ENCODE measurements at regions not wholly inside any gene's neighbourhood (a gene's known extent, or its start where the extent isn't known, plus 50 kb on each side); places are given as distances from the start of the nearest gene placed in this dataset.

- no peak for DNase-seq
These were observed 193.4 kb upstream of the CDYL start for GRCh38 chr6:4582506-4583417.

- DNase-seq: no peak
These were observed 194.5 kb upstream of the CDYL start for GRCh38 chr6:4581468-4582385.

- no peak for DNase-seq
These were observed 195.8 kb upstream of the CDYL start for GRCh38 chr6:4580361-4580760.

- no peak for DNase-seq
These were observed 198.8 kb upstream of the CDYL start for GRCh38 chr6:4577406-4577805.

- DNase-seq: no peak
These were observed 200.5 kb upstream of the CDYL start for GRCh38 chr6:4575714-4576113.

- no peak for DNase-seq
These were observed 202.2 kb upstream of the CDYL start for GRCh38 chr6:4574007-4574406.

DNA sequence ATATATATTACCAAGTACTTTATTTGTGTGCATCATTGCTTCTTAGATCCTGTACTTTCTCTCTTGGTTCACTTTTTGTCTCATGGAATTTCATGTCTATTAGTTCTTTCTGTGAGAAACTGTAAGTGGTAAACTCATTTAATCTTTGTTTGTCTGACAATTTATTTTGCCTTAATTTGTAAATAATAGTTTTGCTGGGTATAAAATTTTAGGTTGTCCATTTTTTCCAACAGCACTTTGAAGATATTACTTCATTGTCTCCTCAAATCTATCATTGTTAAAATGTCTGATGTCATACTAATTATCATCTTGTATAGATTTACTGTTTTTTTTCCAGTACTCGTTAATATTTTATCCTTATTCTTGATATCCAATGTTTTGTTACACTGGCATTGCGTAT, 205.2 kb upstream of the CDYL start:
- DNase-seq: no peak

DNA sequence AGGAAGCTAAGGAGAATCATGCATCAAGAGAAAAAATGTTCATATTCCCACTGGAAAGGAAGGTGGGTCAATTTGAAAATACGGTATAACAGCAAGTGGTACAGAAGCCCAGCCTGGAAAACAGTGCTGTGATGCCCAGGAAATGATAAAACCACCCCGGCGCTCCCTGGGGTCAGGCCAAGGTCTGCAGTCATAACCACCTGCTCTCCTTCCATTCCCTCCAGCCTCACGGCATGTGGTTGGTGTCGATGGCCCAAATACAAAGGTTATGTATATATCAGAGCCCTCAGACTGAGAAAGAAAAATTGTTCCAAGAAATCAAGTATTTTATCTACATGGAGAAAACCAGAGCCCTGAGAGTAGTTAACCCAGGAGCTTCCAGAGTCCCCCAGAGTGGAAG, 208.1 kb upstream of the CDYL start:
- DNase-seq: no peak

DNA sequence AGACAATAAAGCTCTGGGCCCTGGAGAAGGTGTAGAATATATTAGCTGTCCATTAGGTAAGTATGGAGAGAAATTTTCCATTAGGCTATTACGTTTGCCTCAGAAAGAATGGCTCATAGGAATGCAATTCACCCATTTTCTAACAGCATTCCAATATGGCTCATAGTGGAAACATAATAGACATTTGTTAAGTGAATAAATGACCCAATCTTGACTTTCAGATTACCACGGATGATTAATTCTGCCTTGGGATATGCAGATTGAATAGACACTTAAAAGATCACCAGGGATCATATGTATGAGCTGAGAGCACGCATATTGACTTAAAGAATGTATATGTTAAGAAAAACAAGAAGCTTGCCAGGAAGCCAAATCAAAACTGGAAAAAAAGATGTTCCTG, 209.1 kb upstream of the CDYL start:
- DNase-seq: no peak

DNA sequence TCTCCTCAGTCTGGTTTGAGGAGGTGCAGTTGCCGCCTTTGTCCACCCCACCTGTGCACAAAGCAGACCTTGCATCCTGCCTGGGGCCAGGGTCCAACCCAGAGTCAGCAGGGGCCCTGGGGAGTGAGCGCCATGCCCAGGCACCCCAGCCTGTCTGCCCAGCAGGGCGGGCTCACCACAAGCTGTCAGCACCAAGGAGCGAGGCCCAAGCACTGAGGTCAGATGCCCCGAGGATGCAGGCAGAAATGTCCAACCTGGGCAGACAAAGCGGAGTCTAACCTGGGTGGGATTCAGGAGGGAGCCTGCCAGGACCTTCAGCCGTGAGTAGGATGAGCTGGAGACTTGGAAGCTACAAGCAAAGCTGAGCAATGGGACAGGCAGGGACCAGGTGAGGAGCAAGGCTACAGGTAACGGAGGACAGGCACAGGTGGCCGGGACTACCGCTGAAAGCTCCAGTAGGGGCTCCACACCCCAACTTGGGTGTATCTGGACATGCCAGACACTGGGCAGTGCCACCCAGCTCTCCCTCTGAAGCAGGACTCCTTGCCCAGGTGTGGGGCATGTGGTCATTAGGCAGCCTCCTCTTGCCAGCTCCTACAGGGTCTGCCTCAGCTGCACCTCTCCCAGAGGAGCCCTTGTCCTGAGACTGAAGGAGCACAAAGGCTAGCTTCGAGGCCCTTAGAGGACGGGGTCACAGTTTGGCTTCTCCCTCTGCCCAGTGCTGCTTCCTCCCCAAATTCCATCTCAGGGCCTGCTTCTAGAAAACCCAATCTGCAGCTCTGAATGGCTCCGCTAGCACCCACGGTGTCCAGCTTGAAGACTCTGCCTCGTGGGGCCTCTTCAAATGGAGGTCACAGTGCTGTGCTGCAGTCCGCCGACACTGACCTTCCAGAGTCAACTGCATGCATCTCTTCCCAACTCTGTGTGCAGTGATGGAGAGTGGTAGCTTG, 210.6 kb upstream of the CDYL start:
- no peak for DNase-seq

GRCh38 chr6:4564801-4565271, 211.4 kb upstream of the CDYL start:
- DNase-seq: no peak

DNA sequence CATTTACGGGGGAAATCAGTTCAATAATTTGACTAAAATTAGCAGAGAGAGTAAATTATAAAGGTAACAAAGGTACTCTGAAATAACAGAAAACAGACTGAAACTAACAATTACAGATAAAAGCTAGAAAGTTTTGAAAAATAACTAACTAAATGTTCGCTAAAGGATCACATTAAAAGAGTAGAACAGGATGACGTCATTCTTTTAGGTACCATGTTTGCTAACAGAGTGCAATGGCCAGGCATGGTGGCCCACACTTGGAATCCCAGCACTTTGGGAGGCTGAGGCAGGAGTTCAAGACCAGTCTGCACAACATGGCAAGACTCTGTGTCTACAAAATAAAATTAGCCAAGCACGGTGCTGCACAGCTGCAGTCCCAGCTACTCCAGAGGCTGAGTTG, 212.3 kb upstream of the CDYL start:
- no peak for DNase-seq

- no peak for DNase-seq
These were observed 213.0 kb upstream of the CDYL start for GRCh38 chr6:4563156-4563555.

GRCh38 chr6:4561773-4562400, 214.3 kb upstream of the CDYL start:
- DNase-seq: no peak

DNA sequence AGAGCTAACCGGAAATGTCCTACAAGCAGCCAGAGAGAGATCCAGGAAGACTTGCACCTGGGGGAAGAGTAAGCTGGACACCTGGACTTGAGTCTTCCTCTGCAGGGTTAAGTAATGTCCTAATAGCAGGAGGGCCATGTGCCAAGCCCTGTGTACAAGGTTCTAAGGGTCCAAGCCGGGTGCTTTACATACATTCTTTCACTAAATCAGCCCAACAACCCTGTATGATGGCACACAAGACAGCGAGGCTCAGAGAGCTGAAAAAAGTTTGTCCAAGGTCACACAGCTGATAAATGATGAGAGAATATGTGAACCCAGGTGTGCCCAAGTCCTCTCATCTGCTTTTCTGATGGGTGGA, 215.1 kb upstream of the CDYL start:
- DNase-seq: no peak

DNA sequence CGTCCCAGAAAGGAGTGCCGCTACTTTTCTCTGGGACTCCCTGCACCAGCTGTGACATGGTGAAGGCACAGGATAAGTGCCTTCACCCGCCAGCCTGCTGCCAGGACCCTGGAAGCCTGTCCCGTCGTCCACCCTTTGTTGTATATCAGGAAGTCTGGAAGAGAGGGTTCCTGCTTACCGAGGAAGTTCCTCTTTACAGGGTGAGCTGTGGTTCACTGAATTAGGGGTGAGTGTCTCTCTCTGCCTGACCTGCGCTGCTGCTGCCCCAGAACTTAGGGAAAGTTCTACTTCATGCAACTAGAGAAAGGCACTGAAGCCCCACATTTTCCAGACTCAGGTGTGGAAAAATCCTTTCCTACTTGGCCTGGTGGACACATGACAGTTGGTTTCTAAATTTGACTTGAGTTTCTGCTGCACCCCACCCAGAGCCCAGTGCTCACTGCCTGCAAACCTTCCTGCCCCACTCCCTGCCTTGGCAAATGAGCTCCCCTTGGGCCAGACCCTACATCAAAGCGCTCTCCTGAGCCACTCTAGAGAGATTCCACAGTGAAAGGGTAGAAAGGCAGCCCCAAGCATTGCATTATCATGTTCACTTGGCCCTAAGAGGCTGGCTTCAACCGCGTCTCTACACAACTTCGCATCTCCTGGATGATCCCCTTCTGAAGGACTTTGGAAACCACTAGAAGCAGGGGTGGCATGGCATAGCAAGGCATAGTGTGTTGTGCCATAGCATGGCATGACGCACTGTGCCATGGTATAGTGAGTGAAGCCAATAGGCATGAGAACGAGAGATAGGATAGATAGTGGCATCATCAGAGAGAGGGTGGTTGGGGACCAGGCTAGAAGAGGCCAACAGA, 215.8 kb upstream of the CDYL start:
- no peak for DNase-seq

DNA sequence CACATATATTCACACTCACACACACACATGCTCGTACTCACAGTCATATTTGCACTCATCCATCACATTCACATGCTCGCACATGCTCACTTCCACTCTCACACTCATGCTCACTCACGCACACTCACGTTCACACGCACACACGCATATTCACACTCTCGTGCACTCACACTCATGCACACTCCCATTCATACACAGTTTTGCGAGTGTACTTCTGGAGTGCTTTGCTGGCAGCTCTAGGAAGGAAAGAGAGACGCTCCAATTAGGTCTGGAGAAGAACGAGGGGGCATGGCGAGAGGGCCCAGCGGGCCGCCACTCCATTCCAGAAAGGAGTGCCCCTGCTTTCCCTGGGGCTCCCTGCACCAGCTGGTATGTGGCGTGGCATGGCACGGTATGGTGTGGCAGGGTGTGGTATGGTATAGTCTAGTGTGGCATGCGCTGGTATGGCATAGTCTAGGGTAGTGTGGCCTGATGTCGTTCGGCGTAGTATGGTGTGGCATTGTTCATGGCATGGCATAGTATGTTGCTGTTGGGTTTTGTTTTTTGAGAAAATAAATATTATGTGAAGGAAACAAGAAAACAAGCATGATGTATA, 216.8 kb upstream of the CDYL start:
- DNase-seq: no peak

- DNase-seq: no peak
These were observed 221.6 kb upstream of the CDYL start for GRCh38 chr6:4554645-4555044.

- peak; percentile 73 for DNase-seq
These were observed 222.8 kb upstream of the CDYL start for GRCh38 chr6:4553387-4553786.

GRCh38 chr6:4550227-4550597, 226.0 kb upstream of the CDYL start:
- DNase-seq: no peak
